ENCODE measurements at regions not wholly inside any gene's neighbourhood (a gene's known extent, or its start where the extent isn't known, plus 50 kb on each side); places are given as distances from the start of the nearest gene placed in this dataset.

GRCh38 chr21:26758083-26758880 is 86.9 kb downstream of the ADAMTS1 start:
- H3K27me3 ChIP-seq (ENCODE audit: insufficient read depth, low read length, poor library complexity), result no peaks in the 10 kb centered on the region
- ATAC-seq (ENCODE audit: insufficient read depth, low read depth) (no peak), DNase-seq (no peak)
- no peak overlapping the region for H3K27ac ChIP-seq (ENCODE audit: low read length)
- no peaks in the 10 kb centered on the region for H3K9me3 ChIP-seq (ENCODE audit: insufficient read depth, low read length, severe bottlenecking)
- no peak overlapping the region for H3K4me3 ChIP-seq (ENCODE audit: low read depth in 1 of 2, low read length in 2 of 2)
- H2AFZ ChIP-seq (ENCODE audit: low read depth, low read length), result no peak overlapping the region
- H4K20me1 ChIP-seq (ENCODE audit: insufficient read depth, low read length), result no peaks in the 10 kb centered on the region
- no peaks in the 10 kb centered on the region for H3K4me1 ChIP-seq (ENCODE audit: insufficient read depth, low read length)
- no peaks in the 10 kb centered on the region for H3K79me2 ChIP-seq (ENCODE audit: insufficient read depth, low read length)
- H3K4me2 ChIP-seq (ENCODE audit: insufficient read depth, low read length), result no peak overlapping the region
- TF ChIP-seq, protein P1, sequence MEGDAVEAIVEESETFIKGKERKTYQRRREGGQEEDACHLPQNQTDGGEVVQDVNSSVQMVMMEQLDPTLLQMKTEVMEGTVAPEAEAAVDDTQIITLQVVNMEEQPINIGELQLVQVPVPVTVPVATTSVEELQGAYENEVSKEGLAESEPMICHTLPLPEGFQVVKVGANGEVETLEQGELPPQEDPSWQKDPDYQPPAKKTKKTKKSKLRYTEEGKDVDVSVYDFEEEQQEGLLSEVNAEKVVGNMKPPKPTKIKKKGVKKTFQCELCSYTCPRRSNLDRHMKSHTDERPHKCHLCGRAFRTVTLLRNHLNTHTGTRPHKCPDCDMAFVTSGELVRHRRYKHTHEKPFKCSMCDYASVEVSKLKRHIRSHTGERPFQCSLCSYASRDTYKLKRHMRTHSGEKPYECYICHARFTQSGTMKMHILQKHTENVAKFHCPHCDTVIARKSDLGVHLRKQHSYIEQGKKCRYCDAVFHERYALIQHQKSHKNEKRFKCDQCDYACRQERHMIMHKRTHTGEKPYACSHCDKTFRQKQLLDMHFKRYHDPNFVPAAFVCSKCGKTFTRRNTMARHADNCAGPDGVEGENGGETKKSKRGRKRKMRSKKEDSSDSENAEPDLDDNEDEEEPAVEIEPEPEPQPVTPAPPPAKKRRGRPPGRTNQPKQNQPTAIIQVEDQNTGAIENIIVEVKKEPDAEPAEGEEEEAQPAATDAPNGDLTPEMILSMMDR (IDR thresholded peaks at IDR 0.05; ENCODE audit: borderline replicate concordance, extremely low read depth, low read length, poor library complexity, severe bottlenecking), result no peak
- TF ChIP-seq EZH2 (IDR thresholded peaks at IDR 0.05; ENCODE audit: borderline replicate concordance, low read depth, low read length, severe bottlenecking), result no peak
- H3K9ac ChIP-seq (ENCODE audit: low read depth, low read length), result no peak overlapping the region
- H3K36me3 ChIP-seq (ENCODE audit: insufficient read depth, low read length), result no peaks in the 10 kb centered on the region

GRCh38 chr21:26756491-26757159 is 88.6 kb downstream of the ADAMTS1 start:
- Histone ChIP-seq H3K27me3 (ENCODE audit: insufficient read depth, low read length, poor library complexity) (no peaks in the 10 kb centered on the region), H3K27ac (ENCODE audit: low read length) (no peak overlapping the region), H3K9me3 (ENCODE audit: insufficient read depth, low read length, severe bottlenecking) (no peaks in the 10 kb centered on the region), H3K79me2 (ENCODE audit: insufficient read depth, low read length) (no peaks in the 10 kb centered on the region), H3K4me3 (ENCODE audit: low read depth in 1 of 2, low read length in 2 of 2) (no peak overlapping the region), H2AFZ (ENCODE audit: low read depth, low read length) (no peak overlapping the region), H3K9ac (ENCODE audit: low read depth, low read length) (no peak overlapping the region), H3K36me3 (ENCODE audit: insufficient read depth, low read length) (no peaks in the 10 kb centered on the region), H3K4me2 (ENCODE audit: insufficient read depth, low read length) (no peak overlapping the region), H3K4me1 (ENCODE audit: insufficient read depth, low read length) (no peaks in the 10 kb centered on the region), H4K20me1 (ENCODE audit: insufficient read depth, low read length) (no peaks in the 10 kb centered on the region)
- TF ChIP-seq, protein P1 (IDR thresholded peaks at IDR 0.05; ENCODE audit: borderline replicate concordance, extremely low read depth, low read length, poor library complexity, severe bottlenecking), result no peak
- TF ChIP-seq EZH2 (IDR thresholded peaks at IDR 0.05; ENCODE audit: borderline replicate concordance, low read depth, low read length, severe bottlenecking), result no peak
- DNase-seq (no peak), ATAC-seq (ENCODE audit: insufficient read depth, low read depth) (no peak)

GRCh38 chr21:26754853-26755252 is 90.4 kb downstream of the ADAMTS1 start:
- Histone ChIP-seq H2AFZ (ENCODE audit: low read depth, low read length) (no peak overlapping the region), H3K36me3 (ENCODE audit: insufficient read depth, low read length) (no peaks in the 10 kb centered on the region), H3K4me1 (ENCODE audit: insufficient read depth, low read length) (no peaks in the 10 kb centered on the region), H3K9ac (ENCODE audit: low read depth, low read length) (no peak overlapping the region), H4K20me1 (ENCODE audit: insufficient read depth, low read length) (no peaks in the 10 kb centered on the region), H3K79me2 (ENCODE audit: insufficient read depth, low read length) (no peaks in the 10 kb centered on the region), H3K4me2 (ENCODE audit: insufficient read depth, low read length) (no peak overlapping the region), H3K27me3 (ENCODE audit: insufficient read depth, low read length, poor library complexity) (no peaks in the 10 kb centered on the region), H3K27ac (ENCODE audit: low read length) (no peak overlapping the region), H3K4me3 (ENCODE audit: low read depth in 1 of 2, low read length in 2 of 2) (no peak overlapping the region), H3K9me3 (ENCODE audit: insufficient read depth, low read length, severe bottlenecking) (no peaks in the 10 kb centered on the region)
- ATAC-seq (ENCODE audit: insufficient read depth, low read depth) (no peak), DNase-seq (no peak)
- TF ChIP-seq, protein P1 (IDR thresholded peaks at IDR 0.05; ENCODE audit: borderline replicate concordance, extremely low read depth, low read length, poor library complexity, severe bottlenecking), result no peak
- no peak for TF ChIP-seq EZH2 (IDR thresholded peaks at IDR 0.05; ENCODE audit: borderline replicate concordance, low read depth, low read length, severe bottlenecking)
